NCI-H1417 (cell line): ENCODE measurements at regions not wholly inside any gene's neighbourhood (a gene's known extent, or its start where the extent isn't known, plus 50 kb on each side); places are given as distances from the start of the nearest gene placed in this dataset.

Source experiments
- DNase-seq, 3 experiments: peaks; one replicate each; lab custom pipeline; 2025; lab: John Stamatoyannopoulos, UW

DNA sequence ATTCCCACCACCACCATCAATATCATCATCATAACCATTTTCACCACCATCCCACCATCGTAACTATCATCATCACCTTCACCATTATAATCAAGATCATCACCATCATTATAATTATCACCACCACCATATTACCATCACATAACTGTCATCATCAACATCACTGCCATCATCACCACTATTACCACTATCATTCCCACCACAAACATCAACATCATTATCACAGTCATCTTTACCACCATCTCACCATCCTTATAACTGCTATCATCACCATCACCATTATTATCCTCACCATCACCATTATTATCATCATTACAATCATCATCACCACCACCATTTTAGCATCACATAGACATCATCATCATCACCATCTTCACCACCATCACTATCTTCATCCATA lies 167.1 kb upstream of the ZMIZ1 start:
- DNase-seq: no peak

DNA sequence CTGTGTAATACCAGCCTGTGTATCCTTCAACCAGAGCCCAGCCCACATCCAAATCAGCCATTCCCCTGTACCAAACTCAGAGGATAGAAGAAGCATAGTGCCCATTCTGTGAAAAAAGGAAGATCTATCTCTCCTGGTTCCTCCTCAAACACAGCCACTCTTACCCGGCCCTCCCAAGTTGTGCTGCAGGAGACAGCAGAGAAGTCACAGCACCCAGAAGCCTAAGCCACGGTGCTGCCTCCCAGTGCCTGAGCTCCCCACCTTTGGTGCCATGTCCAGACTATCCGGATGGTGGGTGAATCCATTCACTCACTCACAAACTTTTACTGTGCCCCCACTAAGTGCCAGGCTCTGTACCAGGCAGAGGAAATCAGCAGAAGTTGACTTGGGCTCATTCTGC lies 166.0 kb upstream of the ZMIZ1 start:
- no peak for DNase-seq

DNA sequence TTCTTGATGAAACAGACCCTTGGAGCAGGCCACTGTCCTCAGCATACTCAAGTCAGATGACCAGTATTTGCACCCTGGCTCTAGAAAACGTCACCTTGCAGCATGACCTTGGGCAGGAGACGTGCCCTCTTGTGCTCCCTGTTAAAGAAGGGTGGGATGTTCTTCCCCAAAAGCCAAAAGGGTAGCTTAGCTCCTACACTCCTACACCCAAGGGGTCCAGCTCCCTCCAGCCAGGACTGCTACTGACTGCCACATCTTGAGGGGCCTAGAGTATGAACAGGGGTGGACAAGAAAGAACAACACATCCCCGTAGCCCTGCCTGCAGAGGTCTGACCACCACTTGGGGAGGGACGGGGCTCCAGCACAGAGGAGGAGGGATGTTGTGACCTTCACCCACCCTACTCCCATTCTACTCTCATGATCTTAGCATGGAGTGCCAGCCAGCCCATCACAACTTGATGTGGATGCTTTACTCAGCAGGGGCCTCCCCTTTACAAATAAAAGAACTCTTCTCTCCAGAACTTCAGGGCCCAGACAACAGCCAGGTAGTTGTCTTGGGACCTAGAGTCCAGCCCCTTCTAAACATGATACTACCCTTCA lies 165.3 kb upstream of the ZMIZ1 start:
- no peak for DNase-seq

DNA sequence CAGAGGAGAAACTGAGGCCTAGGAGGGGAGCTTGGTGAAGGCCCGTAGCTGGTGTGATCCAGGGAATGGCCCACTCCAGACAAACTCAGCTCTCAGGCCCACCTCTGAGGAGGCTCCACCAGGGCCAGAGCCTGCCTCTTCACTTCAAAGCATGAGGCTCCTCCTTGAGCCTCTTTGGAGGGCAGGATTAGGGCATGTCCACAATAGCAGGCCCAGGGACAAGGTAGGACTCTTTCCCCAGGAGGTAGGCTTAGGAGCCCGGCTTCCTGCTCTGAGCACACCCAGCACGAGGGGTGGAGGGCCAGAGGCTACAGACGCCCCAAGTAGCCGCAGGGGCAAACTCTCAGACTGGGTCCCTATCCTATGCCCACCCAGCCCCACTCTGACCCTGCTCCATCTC lies 164.6 kb upstream of the ZMIZ1 start:
- DNase-seq: no peak

DNA sequence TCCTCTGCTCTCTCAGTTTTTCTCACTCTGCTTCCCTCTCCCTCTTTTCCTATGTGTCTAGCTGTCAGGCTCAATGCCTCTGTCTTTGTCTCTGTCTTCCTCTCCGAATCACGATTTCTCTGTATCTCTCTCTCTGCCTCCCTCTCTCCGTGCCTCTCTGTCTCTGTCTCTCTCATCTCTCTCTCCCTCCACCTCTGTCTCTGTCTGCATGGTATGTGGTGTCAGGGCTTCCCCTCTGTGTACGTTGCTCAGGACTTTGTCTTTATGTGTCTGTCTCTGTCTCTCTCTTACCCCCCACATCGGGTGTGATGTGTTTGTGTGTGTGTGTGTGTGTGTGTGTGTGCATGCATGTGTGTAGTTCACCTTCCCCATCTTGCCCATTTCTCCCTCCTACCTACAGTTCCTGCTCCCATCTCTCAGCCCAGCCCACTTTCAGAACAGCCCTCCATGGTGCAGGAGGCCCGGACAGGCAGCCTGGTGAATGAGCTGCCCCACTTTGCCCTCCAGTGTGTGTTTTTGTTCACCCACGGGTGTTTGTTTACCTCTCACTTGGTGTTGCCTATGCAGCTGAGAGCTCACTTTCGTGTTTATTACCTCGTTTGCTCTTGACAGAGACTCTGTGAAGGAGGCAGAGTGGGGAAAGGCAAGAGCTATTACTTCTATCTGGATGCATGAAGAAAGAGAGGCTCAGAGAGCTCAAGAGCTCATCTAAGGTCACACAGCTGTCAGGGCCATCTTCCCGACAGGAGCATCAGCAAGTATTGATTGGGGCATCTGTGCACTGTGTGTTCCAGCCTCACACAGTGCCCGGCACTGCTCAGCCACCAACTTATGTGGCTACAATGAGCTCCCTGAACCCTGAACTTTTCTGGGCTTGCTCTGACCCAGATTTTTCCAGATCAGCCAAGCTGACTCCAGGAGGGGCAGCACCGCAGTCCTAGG lies 163.5 kb upstream of the ZMIZ1 start:
- DNase-seq: peak in 2 of 3 experiments; percentile 23 to 43

DNA sequence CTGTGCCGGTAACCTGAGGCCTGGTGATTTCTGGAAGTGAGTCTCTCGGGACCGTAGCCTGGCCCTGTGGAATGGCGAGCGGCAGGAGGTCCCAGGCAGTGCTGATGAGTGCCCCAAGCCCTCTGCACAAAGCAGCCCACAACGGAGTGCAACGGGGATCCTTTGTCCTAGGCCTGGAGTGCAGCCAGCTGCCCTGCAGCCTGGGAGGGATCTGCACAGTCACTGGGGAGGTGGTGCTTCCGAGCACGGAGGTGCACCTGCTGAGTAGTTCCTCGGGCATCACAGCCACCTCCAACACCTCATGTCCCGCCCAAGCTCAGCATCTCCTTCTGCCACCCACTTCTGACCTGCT lies 162.8 kb upstream of the ZMIZ1 start:
- DNase-seq: peak; percentile 31 to 68 (median 37)

DNA sequence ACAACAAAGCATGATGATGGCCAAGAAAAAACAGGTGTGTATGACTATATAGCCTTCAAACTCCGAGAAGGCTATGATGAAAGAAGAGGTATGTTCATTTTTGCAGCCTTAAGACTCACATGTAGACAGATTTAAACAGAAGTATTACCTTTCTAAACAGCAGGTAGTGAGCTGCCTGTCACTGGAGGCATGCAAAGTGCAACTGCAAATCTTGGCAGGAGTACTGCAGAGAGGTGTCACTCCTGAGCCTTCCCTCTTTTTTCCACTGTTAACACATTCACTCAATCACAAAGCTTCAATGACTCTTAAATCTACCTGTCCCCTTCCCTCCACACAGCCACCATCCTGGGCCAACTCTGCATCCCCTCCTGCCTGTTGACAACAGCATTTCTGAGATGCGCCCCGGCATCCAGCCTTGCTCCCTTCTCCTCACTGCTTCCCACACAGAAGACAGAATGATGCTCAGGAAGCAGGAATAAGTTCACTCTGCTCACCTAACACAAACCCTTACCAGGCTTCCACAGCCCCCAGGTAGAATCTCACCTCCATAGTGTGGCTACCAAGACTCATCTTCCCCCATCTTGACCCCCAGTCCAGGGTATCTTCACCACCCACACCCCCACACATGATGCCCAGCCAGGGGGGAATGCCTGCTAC lies 161.9 kb upstream of the ZMIZ1 start:
- no peak for DNase-seq

DNA sequence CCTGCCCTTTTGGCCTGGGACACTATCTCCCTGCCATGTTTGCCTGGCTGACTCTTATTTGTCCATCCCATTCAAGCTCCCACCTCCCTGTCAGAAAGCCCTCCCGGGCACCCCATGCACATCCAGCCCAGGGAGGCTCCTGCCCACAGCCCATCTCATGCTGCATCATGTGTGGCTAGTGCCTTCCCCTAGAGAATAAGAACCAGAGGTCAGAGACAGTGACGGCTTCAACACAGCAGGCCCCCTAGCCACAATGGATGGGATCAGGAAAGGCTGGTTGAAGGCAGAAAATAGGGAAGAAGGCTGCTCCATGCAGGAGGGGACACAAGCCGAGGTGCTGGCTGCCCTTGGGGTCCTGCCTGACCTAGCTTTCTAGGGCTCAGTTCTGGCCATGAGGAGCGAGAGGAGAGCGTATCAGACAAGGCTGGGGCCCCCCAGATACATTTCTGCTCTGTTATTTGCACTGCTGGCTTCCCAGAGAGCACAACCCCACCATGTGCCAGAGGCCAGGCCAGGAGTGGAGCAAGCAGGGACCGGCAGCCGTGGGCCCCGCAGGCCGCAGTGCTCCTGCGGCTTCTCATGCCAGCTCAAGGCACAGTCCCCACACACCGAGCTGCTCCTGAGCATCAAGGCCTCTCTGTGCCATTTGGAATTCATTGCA lies 161.1 kb upstream of the ZMIZ1 start:
- no peak for DNase-seq

DNA sequence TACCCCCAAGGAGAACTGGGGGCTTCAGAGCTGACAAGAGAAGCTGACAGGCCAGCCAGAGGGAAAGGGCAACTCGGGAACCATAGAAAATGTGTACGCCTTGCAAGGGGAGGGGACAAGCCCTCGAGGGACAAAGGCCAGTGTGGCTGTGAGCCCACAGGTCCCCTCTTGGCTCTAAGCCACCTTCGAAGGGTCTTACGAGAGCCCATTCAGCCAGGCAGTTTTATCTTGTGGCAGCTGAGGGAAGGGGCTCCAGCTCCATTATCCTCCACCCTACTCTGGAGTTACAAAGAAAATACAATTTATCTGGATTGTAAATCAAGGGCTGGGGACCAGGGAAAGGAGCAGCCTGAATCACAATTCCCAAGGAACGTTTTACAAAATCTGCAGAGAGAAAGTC lies 159.5 kb upstream of the ZMIZ1 start:
- DNase-seq: no peak

DNA sequence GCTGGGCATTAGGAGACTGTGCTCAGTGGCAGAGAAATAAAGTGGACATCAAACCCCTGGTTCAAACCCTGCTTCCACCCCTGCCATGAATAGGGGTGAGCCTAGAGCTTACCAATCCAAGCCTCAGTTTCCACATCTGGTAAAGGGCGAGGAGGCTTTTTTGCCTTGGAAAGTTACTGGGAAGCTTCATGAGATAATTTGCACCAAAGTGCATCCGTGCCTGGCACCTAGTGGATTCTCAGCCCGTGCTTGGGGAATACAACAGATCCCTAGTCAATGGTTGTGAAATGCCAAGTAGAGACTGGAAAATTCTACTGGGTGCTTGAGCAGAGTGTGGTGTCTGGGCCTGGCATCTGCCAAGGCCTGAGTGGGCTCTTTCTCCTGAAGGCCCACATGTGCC lies 158.7 kb upstream of the ZMIZ1 start:
- DNase-seq: no peak

DNA sequence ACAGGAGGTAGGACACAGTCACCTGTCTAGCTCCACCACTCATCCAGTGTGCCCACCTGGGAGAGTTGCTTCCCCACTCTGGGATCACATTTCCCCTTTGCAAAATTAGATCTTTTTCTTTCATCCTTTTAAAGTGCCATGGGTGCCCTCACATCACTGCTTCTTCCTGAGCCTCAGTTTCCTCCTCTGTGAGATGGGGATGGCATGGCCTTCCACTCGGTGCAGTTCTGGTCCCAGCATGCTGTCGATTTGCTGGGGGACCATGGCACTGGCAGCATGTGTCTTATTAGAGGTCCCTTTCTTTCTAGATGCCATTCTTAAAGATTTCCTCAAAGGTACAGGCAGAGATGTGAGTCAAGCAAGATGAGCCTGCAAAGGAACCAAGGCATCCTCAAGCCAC lies 158.3 kb upstream of the ZMIZ1 start:
- DNase-seq: no peak

DNA sequence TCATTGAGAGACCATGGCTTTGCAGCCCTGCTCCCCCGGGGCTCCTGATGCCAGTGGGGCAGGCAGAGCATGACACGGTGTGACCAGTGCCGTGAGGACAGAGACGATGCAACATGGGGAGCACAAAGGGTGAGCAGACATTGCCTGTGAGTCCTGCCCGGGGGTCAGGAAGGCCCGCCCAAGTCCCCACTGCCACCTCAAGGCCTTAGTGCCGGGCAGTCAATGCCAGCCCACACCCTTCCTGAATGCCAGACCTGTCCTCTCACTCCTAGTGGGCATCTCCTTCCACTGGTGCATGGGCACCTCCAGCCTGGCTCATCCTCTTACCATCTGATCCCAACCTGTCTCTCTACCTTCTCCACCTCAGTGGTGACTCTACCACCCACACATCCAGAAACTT lies 157.9 kb upstream of the ZMIZ1 start:
- no peak for DNase-seq

DNA sequence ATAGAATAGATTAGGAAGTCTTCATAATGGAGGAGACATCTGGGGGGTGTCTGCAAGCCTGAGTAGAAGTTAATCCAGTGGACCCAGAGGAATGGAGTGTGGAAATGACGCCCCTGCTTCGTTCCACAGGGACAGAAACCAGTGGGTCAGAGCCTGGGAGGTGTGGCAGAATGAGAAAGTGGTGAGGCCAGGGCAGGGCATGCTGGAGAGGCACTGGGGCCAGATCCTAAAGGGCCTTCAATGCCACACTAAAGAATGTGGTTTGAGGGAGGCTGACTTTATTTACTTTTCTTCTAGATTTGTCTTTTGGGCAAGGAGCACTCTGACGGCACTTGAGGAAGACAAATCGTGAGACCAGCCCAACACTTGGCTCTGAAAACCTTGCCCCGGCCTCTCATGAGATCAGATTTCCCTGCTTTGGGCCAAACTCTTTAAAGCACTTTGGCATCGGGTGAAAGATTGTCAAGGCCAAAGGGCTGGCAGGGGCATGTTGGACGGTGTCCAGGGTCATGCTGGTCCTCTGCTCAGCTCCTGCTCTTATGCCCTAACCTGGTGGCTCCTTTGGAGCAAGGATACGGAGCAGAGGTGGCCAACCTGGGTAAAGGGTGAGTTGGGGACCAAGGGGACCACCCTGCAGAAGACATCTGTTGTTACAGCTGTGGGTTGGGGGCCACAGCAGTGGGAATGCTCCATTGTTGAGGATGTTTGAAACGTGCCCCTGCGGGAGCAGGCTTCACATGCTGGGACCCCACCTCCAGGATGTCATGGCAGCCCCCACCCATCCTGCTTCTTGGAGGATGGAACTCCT lies 157.0 kb upstream of the ZMIZ1 start:
- DNase-seq: peak in 1 of 3 experiments; percentile 6

DNA sequence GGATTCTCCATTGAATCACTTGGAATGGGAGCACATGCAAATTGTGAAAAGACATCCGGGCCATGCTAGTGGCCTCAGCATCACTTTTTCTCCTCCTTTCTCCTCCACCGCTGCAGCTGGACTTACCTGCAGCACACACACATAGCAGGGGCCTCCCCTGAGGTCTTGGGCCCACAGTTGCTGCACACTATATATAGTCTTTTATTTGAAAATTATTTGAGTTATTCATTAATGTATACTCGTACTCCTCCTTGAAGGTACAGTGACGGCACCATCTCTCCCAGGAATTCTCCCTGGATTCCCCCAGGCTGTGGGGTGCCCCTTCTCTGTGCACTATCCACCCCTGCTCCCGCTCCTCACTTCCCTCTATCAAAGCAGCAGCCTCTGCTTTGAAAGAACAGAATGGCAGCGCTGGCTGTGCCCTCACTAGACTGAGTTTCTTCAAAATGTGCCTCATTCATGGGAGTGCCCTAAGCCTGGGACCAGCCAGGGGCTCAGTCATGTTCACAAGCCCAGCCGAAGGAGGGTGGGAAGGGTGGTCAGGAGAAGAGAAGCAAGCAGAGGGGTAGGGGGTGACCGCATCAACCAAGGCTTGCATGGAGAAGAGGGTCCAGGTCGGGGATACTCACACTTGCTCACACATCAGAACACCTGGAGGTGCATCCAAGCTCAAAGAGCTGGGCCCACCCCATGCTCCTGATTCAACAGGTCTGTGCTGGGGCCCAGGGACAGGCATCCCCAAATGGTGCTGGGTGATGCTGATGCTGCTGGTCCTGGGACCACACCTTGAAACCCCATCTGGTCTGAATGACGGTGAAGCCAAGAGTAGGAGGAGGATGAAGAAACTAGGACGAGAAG lies 156.2 kb upstream of the ZMIZ1 start:
- DNase-seq: no peak

DNA sequence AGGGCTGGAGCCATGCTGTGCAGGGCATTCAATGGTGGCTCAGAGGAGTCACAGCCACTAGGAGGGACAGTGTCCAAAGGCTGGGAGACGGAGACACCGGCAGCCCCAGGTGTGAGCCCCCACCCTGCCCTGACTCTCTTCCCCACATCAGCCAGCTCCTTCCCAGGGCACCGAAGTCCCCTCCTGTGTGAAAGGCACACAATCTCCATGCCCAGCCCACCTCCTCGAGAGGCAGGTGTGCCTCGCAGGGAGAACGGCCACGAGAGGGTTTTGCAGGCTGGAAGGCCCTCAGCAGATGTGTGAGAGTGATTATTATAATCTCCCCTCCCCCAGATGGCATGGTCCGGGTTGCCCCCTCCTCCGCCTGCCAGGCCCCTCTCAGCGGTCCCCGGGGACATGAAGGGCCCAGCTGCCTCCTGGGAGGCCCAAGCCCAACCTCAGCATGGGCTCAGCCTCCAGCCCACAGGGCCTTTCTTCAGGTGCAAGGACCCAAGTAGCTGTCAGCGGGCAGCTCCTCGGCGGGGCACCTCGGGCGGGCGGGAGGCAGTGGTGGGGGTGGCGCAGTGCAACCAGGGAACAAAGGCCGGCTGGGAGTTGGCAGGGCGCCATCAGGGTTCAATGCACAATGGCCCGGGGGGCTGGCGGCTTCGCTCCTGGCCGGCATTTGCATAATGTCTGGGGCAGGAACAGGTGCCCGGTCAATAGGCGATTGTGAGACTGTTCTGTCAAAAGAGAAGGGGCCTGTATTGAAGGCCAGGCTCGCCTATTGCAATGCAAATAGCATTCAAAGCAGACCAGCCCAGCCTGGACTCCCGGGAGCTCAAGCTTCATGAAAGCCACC lies 155.3 kb upstream of the ZMIZ1 start:
- DNase-seq: peak; percentile 70 to 96 (median 91)

DNA sequence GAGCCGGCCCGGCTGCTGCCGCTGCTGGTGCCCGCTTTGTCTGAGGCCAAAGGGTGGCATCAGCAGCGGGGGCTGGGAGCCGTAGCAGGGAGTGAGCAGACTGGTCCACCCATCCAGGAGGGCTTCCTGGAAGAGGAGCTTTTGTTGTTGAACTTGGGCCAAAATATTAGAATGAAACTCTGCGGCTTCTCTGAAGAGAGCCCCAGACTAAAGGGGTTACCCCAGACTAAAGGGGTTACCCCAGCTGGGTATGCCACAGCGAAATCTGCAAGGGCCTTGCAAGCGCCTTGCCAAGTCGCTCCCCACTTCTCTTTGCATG lies 154.7 kb upstream of the ZMIZ1 start:
- DNase-seq: no peak

DNA sequence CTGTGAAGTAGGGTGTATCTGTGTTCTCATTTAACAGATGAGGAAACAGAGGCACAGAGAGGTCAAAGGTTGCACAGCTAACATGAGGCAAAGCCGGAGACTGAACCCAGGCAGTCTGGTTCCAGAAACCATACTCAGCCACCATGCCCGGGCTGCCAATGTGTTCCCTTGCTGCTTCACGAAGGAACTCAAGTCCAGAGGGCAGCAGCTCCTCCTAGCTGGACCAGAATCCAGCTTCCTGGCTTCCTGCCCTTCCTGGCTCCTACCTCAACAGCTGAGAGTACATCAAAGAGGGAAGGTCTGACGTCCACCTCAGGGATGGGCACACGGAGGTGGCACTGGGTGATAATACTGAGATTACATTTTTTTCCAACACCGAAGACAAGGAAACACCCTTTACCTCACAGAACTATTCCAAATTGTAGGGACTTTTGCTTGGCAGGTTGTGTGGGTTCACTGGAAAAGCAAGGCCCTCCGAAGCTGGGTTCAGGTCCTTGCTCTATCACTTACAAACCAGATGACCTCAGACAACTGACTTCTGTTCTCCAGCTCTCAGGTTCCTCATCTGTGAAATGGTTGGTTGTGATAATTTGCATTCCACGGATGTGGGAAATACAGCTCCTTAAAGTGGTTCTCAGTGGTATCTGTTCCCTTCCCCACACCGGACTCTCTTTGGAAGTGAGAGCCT lies 154.1 kb upstream of the ZMIZ1 start:
- no peak for DNase-seq

DNA sequence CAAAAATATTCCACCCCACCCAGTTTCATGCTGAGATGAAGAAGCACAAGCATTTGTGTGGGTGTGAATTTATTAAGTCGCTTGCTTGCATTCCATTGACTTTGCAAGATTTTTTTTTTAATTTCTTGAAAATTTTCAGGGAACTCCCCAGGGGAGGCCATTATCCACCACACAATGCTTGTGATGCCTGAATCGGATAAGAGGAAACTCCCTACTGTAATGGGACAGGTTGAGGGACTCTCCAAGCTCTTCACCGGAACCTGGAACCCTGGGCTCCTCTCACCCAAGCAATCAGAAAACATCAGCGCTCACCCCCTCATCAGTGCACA lies 153.6 kb upstream of the ZMIZ1 start:
- no peak for DNase-seq

DNA sequence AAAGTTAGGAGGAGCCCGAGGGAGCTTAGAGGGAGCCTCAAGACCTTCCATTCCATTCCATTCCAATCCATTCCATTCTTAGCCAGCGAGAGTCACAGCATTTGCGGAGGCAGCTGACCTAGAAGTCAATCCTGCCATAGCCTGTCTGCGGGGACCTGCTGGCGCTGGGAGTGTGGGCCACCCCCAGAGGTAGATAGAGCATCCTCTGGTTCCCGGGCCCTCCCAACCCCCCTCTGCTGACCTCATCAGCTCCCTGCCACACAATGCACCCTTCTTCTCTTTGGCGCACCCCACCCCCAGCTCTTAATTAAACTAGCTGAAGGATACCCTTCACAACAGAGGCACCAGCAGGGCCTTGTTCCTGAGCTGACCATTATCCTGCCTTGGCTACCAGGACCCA lies 152.5 kb upstream of the ZMIZ1 start:
- no peak for DNase-seq
